ENCODE measurements at regions not wholly inside any gene's neighbourhood (a gene's known extent, or its start where the extent isn't known, plus 50 kb on each side); places are given as distances from the start of the nearest gene placed in this dataset.

DNA sequence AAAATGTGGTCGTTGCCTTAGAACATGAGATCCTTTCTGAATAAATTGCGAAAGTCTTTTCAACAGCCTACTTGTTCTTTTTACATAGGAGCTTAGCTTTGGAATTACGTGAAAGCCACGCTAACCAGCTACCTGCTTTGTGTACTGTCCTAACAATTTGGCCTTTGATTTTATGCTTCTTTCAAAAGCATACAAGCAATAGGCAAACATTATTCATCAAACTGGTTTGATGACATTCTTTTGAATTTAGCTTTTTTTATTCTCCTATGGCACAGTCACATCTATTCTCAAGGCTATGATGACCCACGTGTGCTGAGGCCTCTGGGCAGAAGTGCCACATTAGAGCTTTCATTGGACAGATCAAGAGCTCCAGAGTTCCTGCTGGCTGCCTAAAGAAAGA is 178.0 kb upstream of the DPT start:
- Histone ChIP-seq H3K9me3 (no peaks in the 10 kb centered on the region), H3K4me3 (no peak overlapping the region), H3K4me1 (peaks cover 0 to 29% (median 12%) of the 10 kb centered on the region in 3 donors), H3K27me3 (no peaks in the 10 kb centered on the region), H3K27ac (peak overlapping the region in 2 of 4 donors; percentile 55 to 62), H3K36me3 (no peaks in the 10 kb centered on the region)
- TF ChIP-seq, protein P1, sequence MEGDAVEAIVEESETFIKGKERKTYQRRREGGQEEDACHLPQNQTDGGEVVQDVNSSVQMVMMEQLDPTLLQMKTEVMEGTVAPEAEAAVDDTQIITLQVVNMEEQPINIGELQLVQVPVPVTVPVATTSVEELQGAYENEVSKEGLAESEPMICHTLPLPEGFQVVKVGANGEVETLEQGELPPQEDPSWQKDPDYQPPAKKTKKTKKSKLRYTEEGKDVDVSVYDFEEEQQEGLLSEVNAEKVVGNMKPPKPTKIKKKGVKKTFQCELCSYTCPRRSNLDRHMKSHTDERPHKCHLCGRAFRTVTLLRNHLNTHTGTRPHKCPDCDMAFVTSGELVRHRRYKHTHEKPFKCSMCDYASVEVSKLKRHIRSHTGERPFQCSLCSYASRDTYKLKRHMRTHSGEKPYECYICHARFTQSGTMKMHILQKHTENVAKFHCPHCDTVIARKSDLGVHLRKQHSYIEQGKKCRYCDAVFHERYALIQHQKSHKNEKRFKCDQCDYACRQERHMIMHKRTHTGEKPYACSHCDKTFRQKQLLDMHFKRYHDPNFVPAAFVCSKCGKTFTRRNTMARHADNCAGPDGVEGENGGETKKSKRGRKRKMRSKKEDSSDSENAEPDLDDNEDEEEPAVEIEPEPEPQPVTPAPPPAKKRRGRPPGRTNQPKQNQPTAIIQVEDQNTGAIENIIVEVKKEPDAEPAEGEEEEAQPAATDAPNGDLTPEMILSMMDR (IDR thresholded peaks at IDR 0.05), result no peak
- no peak for TF ChIP-seq POLR2A (IDR thresholded peaks at IDR 0.05)
- intact Hi-C loops (cut with DNase I), result no loop called here
- 29 to 55% methylated on average over 5 of the region's 5 CpGs for WGBS, 2 donors
- no peak for DNase-seq

DNA sequence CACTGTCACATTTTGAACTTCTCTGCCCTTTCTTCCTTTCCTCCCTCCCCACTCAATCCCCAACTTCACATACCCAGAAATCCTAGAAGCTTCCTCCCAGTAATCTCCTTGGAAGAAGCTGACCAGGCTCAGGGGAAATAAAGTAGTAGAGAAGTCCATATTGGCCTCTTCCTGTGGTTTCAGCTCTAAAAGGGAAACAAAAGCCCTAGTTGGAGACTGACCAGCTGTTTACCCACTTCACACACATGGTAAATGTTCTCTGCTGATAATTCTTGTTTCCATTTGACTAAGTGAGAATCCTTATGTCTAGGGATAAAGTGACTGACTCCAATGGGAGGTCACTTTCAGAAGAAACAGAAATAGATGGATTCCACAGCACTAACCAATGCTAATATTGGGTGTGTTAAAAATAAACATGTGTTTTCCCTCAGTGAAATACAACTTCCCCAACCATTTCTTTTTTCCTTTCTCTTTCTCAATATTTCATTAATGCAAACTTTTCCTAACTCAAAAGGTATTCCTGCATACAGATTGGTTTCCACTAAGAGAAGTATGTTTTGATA is 178.9 kb upstream of the DPT start:
- H3K27ac ChIP-seq, result peak overlapping the region in 1 of 4 donors; percentile 21
- H3K9me3 ChIP-seq, result no peaks in the 10 kb centered on the region
- no peak for DNase-seq
- no peaks in the 10 kb centered on the region for H3K27me3 ChIP-seq
- no peaks in the 10 kb centered on the region for H3K36me3 ChIP-seq
- peaks cover 0 to 29% (median 12%) of the 10 kb centered on the region in 3 donors for H3K4me1 ChIP-seq
- intact Hi-C loops (cut with DNase I), result no loop called here
- TF ChIP-seq, protein P1 (IDR thresholded peaks at IDR 0.05), result no peak
- no peak for TF ChIP-seq POLR2A (IDR thresholded peaks at IDR 0.05)
- no peak overlapping the region for H3K4me3 ChIP-seq

DNA sequence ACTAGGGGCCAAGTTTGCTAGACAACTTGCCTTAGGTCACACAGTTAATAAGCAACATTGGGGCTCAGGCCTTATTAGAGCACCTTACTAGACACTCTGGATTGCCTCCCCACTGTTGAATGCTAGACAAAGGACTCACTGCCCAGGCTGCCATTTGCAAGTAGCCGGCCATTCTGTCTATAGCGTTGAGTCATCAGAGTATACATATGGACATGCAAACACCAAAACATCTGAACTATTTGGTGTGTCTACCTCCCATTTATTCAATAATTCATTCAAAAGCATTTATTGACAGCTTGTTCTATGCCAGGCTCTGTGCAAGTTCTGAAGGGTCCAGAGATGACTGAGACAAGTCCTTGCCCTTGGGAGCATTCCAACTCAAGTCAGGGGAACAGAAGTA is 181.4 kb upstream of the DPT start:
- 82 to 84% methylated on average over 2 of the region's 2 CpGs for WGBS, 2 donors
- no peak for TF ChIP-seq POLR2A (IDR thresholded peaks at IDR 0.05)
- TF ChIP-seq, protein P1 (IDR thresholded peaks at IDR 0.05), result no peak
- intact Hi-C loops (cut with DNase I), result no loop called here

DNA sequence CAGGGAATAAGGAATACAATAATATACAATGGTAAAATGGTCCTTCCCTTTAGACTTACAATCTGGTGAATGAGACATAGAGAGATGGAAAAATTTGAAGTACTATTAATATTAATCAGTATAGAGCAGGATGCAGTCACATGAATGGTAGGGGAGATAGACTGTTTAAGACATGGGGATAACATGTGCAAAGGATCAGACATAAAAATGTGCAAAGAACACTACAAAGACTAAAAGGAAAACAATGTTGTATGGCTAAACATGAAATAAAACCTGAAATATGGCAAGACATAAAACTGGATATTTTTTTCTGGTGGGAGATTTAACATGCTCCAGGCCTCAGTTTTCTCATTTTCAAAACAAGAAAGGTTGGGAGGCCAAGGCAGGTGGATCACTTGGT is 182.4 kb upstream of the DPT start:
- no peaks in the 10 kb centered on the region for H3K36me3 ChIP-seq
- intact Hi-C loops (cut with DNase I), result no loop called here
- no peak overlapping the region for H3K27ac ChIP-seq
- peaks cover 0 to 20% (median 10%) of the 10 kb centered on the region in 3 donors for H3K4me1 ChIP-seq
- no peak for TF ChIP-seq POLR2A (IDR thresholded peaks at IDR 0.05)
- TF ChIP-seq, protein P1 (IDR thresholded peaks at IDR 0.05), result no peak
- H3K9me3 ChIP-seq, result no peaks in the 10 kb centered on the region
- DNase-seq, result no peak
- no peaks in the 10 kb centered on the region for H3K27me3 ChIP-seq
- no peak overlapping the region for H3K4me3 ChIP-seq

More for the DNA sequence above, 181.4 kb upstream of the DPT start:
- Histone ChIP-seq H3K4me3 (no peak overlapping the region), H3K36me3 (no peaks in the 10 kb centered on the region), H3K27ac (no peak overlapping the region), H3K4me1 (peaks cover 0 to 29% (median 12%) of the 10 kb centered on the region in 3 donors), H3K9me3 (no peaks in the 10 kb centered on the region), H3K27me3 (no peaks in the 10 kb centered on the region)
- DNase-seq, result no peak

- 80 to 93% methylated on average over 4 of the region's 4 CpGs for WGBS, 2 donors
- Histone ChIP-seq H3K4me3 (no peak overlapping the region), H3K36me3 (no peaks in the 10 kb centered on the region), H3K27me3 (no peaks in the 10 kb centered on the region), H3K27ac (no peak overlapping the region), H3K4me1 (peaks cover 0 to 8% (median under 1%) of the 10 kb centered on the region in 3 donors), H3K9me3 (no peaks in the 10 kb centered on the region)
- TF ChIP-seq POLR2A (IDR thresholded peaks at IDR 0.05), result no peak
- TF ChIP-seq, protein P1 (IDR thresholded peaks at IDR 0.05), result no peak
- no peak for DNase-seq
- intact Hi-C loops (cut with DNase I), result no loop called here
These were observed 184.9 kb upstream of the DPT start for GRCh38 chr1:168913711-168914463.
